Kidney (tissue), 13 donors: ENCODE measurements at regions not wholly inside any gene's neighbourhood (a gene's known extent, or its start where the extent isn't known, plus 50 kb on each side); places are given as distances from the start of the nearest gene placed in this dataset.

Experiments used
- DNase-seq, 5 donors: peaks; one replicate each; pipeline ENCODE4 v3.0.0-alpha.2; 2013 to 2020
- FAIRE-seq: peaks from 2 replicates; lab custom pipeline; 2012; peaks lifted over from hg19 to GRCh38; lab: Jason Lieb, UNC
- H3K27ac ChIP-seq, 2 donors: one replicate each; pipeline ENCODE4 v1.7.0; 2013; ENCODE audit warnings: low read depth in 2 of 2, low read length in 2 of 2, inconsistent platforms in 1 of 2
- H3K27me3 ChIP-seq: one replicate; pipeline ENCODE4 v1.7.1; 2013; ENCODE audit warnings: low read length, inconsistent platforms; ENCODE audit not compliant: control insufficient read depth, insufficient read depth
- H3K36me3 ChIP-seq, 3 donors: one replicate each; pipeline versions ENCODE4 v1.7.0 to v1.7.1; 2013; ENCODE audit warnings: low read length in 3 of 3, control low read depth in 1 of 3, inconsistent platforms in 1 of 3; ENCODE audit not compliant: insufficient read depth in 3 of 3, control insufficient read depth in 2 of 3
- H3K4me1 ChIP-seq, 3 donors: one replicate each; pipeline versions ENCODE4 v1.7.0 to v1.7.1; 2013; ENCODE audit warnings: low read length in 3 of 3, inconsistent platforms in 1 of 3, low read depth in 1 of 3; ENCODE audit not compliant: control insufficient read depth in 2 of 3, insufficient read depth in 2 of 3
- H3K4me3 ChIP-seq, 3 donors: one replicate each; pipeline versions ENCODE4 v1.7.0 to v1.8.1; 2013; ENCODE audit warnings: low read length in 3 of 3, control low read depth in 1 of 3, inconsistent platforms in 1 of 3
- H3K9ac ChIP-seq, 3 donors: one replicate each; pipeline versions ENCODE4 v1.7.0 to v1.7.1; 2013; ENCODE audit warnings: low read length in 3 of 3, control low read depth in 1 of 3, inconsistent platforms in 1 of 3
- H3K9me3 ChIP-seq, 3 donors: one replicate each; pipeline versions ENCODE4 v1.7.0 to v1.7.1; 2013; ENCODE audit warnings: low read length in 3 of 3, control low read depth in 1 of 3, inconsistent platforms in 1 of 3; ENCODE audit not compliant: control insufficient read depth in 2 of 3, insufficient read depth in 1 of 3
- intact Hi-C: fragments of 100-400 bp; cut with DNase I; formaldehyde crosslinking; loops from one replicate; pipeline ENCODE4 v1.11.1; 2022
- TF ChIP-seq, protein P1 (sequence below): IDR thresholded peaks from 3 replicates; pipeline ENCODE4 v1.5.1; 2012; ENCODE audit warnings: mild to moderate bottlenecking, moderate library complexity, borderline replicate concordance; ENCODE audit not compliant: insufficient read depth; ENCODE audit errors: extremely low read depth
- donor health status: control.
- donor health status: control.
- donor health status: control.
- donor health status: control.
- donor health status: control.
- donor health status: DM: yes; HTN: yes; CAD: no.
- donor health status: Normal renal cell carcinoma (clear cell type).

DNA sequence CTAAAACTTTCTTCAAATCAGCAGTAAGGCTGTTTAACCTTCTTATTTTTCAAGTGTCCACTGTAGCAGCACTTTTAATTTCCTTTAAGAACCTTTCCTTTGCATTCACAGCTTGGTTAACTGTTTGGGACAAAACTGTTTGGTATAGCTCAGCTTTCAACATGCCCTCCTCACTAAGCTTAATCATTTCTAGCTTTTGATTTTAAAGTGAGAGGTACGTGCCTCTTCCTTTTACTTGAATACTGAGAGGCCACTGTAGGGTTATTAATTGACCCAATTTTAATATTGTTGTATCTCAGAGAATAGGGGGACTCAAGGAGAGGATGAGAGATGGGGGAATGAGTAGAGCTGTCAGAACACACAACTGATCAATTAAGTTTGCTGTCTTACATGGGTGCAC lies 129.5 kb upstream of the MMS22L start:
- no peaks in the 10 kb centered on the region for H3K27me3 ChIP-seq
- no peak overlapping the region for H3K27ac ChIP-seq
- H3K4me3 ChIP-seq: no peak overlapping the region
- no peaks in the 10 kb centered on the region for H3K36me3 ChIP-seq
- H3K4me1 ChIP-seq: no peaks in the 10 kb centered on the region
- DNase-seq (no peak), FAIRE-seq (no peak)
- H3K9me3 ChIP-seq: no peaks in the 10 kb centered on the region
- intact Hi-C loops: no loop called here
- no peak overlapping the region for H3K9ac ChIP-seq
- TF ChIP-seq, protein P1, sequence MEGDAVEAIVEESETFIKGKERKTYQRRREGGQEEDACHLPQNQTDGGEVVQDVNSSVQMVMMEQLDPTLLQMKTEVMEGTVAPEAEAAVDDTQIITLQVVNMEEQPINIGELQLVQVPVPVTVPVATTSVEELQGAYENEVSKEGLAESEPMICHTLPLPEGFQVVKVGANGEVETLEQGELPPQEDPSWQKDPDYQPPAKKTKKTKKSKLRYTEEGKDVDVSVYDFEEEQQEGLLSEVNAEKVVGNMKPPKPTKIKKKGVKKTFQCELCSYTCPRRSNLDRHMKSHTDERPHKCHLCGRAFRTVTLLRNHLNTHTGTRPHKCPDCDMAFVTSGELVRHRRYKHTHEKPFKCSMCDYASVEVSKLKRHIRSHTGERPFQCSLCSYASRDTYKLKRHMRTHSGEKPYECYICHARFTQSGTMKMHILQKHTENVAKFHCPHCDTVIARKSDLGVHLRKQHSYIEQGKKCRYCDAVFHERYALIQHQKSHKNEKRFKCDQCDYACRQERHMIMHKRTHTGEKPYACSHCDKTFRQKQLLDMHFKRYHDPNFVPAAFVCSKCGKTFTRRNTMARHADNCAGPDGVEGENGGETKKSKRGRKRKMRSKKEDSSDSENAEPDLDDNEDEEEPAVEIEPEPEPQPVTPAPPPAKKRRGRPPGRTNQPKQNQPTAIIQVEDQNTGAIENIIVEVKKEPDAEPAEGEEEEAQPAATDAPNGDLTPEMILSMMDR: no peak

DNA sequence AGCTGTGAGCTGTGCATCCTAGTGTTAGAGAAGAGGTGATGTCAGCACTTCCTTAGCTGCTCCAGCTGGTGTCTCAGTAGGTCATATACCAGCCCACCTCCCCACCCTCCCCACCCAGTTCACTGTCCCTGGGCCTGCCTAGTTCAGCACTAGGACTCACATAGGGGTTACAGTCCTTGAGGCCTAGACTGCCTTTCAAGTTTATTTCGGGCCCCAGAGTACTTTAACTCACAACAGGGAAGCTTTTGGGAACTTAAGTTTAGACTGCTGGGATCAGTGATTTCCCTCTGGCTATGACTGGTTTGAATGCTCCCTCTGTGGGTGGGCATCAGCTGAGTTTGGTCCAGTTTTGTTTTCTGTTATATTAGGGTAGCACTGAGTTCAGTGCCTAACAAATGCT lies 139.2 kb upstream of the MMS22L start:
- FAIRE-seq (no peak), DNase-seq (no peak)
- intact Hi-C loops: no loop called here
- H3K27ac ChIP-seq: no peak overlapping the region
- no peaks in the 10 kb centered on the region for H3K36me3 ChIP-seq
- no peaks in the 10 kb centered on the region for H3K9me3 ChIP-seq
- H3K4me1 ChIP-seq: no peaks in the 10 kb centered on the region
- TF ChIP-seq, protein P1: no peak
- H3K9ac ChIP-seq: no peak overlapping the region
- H3K4me3 ChIP-seq: no peak overlapping the region
- H3K27me3 ChIP-seq: no peaks in the 10 kb centered on the region

DNA sequence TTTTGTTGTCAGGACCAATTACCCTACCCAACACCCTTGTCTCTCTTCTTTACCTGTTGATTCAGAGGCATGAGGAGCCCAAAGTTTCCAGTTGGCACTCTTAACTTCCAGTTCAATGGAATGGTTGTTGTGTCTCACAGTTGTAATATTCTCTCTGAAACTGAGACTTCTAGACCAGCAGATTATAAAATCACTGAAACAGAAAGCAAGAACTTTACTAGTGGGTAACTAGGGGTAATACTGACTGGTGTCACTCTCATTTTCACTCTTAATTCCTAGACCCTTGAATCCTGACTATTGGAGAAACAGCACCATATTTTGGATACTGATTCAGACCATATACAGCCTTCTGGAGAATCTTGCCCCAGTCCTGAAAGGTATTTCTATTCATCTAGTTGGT lies 140.2 kb upstream of the MMS22L start:
- no peak overlapping the region for H3K9ac ChIP-seq
- no peak overlapping the region for H3K27ac ChIP-seq

DNA sequence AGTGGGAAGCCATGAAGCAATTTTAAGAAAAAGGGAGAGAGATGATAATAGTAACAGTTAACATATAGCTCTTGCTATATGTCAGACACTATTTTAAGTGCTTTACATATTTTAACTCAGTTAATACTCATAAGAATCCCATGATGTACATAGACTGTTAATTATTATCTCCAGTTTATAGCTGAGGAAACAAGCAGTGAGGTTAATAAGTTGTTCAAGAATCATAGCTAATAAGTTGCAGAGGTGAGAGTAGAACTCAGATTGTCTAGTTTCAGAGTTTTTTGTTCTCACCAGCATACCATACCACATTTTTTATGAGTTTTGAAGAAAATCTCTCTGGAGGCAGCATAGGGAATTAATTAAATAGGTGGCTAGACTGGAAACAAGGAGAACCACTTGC lies 144.6 kb upstream of the MMS22L start:
- Histone ChIP-seq H3K27me3 (no peaks in the 10 kb centered on the region), H3K9me3 (no peaks in the 10 kb centered on the region), H3K36me3 (no peaks in the 10 kb centered on the region), H3K27ac (no peak overlapping the region), H3K4me3 (no peak overlapping the region), H3K4me1 (no peaks in the 10 kb centered on the region), H3K9ac (no peak overlapping the region)
- DNase-seq (no peak), FAIRE-seq (no peak)
- TF ChIP-seq, protein P1: no peak
- intact Hi-C loops: no loop called here

More for the DNA sequence above, 140.2 kb upstream of the MMS22L start:
- no peaks in the 10 kb centered on the region for H3K4me1 ChIP-seq
- no peaks in the 10 kb centered on the region for H3K36me3 ChIP-seq
- H3K4me3 ChIP-seq: no peak overlapping the region
- FAIRE-seq: no peak
- intact Hi-C loops: no loop called here
- DNase-seq: no peak
- no peaks in the 10 kb centered on the region for H3K9me3 ChIP-seq
- TF ChIP-seq, protein P1: no peak
- H3K27me3 ChIP-seq: no peaks in the 10 kb centered on the region
